ENCODE measurements at regions not wholly inside any gene's neighbourhood (a gene's known extent, or its start where the extent isn't known, plus 50 kb on each side); places are given as distances from the start of the nearest gene placed in this dataset.

DNA sequence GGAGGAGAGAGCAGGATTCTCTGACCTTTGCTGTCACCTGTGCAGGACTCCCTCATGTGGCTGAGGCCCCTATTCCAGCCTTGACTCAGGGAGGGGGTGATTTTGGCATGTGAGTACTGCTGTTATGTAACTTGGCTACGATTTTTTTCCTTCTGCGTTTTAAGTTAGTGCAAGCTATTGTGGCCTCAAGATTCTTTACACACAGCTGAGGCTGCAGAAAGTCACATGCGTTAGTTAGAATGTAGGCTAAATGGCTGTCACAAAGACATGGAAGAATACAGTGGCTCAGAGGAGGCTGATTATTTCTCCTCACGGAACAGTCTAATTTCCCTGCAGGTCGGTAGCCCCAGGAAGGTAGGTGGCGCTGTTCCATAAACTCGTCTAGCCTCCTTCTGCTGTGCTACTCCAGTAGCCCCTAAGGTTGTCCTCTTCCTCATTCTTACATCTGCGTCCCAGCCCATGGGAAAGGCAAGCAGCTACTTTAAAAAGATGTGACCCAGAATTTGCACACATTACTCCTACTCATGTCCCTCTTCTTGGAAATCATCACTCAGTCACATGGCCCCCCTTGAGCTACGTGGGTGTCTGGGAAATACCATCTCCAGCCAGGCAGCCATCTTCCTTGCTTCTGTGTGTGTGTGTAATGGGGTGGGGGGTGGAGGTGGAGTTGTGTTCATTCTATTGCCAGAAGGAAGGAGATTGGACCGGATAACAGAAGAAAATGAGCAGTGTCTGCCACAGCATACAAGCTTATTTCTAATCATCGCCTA is 486.6 kb downstream of the CCDC171 start:
- TF ChIP-seq, protein P1, sequence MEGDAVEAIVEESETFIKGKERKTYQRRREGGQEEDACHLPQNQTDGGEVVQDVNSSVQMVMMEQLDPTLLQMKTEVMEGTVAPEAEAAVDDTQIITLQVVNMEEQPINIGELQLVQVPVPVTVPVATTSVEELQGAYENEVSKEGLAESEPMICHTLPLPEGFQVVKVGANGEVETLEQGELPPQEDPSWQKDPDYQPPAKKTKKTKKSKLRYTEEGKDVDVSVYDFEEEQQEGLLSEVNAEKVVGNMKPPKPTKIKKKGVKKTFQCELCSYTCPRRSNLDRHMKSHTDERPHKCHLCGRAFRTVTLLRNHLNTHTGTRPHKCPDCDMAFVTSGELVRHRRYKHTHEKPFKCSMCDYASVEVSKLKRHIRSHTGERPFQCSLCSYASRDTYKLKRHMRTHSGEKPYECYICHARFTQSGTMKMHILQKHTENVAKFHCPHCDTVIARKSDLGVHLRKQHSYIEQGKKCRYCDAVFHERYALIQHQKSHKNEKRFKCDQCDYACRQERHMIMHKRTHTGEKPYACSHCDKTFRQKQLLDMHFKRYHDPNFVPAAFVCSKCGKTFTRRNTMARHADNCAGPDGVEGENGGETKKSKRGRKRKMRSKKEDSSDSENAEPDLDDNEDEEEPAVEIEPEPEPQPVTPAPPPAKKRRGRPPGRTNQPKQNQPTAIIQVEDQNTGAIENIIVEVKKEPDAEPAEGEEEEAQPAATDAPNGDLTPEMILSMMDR (IDR thresholded peaks at IDR 0.05; ENCODE audit: borderline replicate concordance, extremely low read depth, low read length, poor library complexity, severe bottlenecking): no peak
- no peak for TF ChIP-seq EZH2 (IDR thresholded peaks at IDR 0.05; ENCODE audit: borderline replicate concordance, low read depth, low read length, severe bottlenecking)

All from DND-41 (cell line).